Right atrium auricular region (tissue), 2 donors: ENCODE measurements at regions not wholly inside any gene's neighbourhood (a gene's known extent, or its start where the extent isn't known, plus 50 kb on each side); places are given as distances from the start of the nearest gene placed in this dataset.

Source experiments
- DNase-seq: peaks from one replicate; pipeline ENCODE4 v3.0.0-alpha.2; 2019; ENCODE audit warnings: low spot score
- H3K27ac ChIP-seq, 2 donors: fragments of 200-600 bp; sonication (generic); 1 replicate in 1 of 2; 2 replicates in 1 of 2; pipeline ENCODE4 v1.5.1; 2016 to 2019
- H3K27me3 ChIP-seq, 2 donors: fragments of 200-600 bp; sonication (generic); one replicate each; pipeline versions ENCODE4 v1.5.1 to v1.6.0; 2017 to 2019
- H3K36me3 ChIP-seq: fragments of 200-600 bp; sonication (generic); one replicate; pipeline ENCODE4 v1.5.1; 2016
- H3K4me1 ChIP-seq, 2 donors: fragments of 200-600 bp; sonication (generic); one replicate each; pipeline versions ENCODE4 v1.5.1 to v1.6.0; 2017 to 2019
- H3K4me3 ChIP-seq, 2 donors: fragments of 200-600 bp; sonication (generic); 1 replicate in 1 of 2; 2 replicates in 1 of 2; pipeline ENCODE4 v1.5.1; 2017 to 2019; ENCODE audit warnings: mild to moderate bottlenecking in 1 of 2, moderate library complexity in 1 of 2
- H3K9me3 ChIP-seq, 2 donors: fragments of 200-600 bp; sonication (generic); one replicate each; pipeline ENCODE4 v1.5.1; 2019
- TF ChIP-seq, protein P1 (sequence below), 2 donors: fragments of 200-600 bp; sonication (generic); IDR thresholded peaks; one replicate each; pipeline ENCODE4 v1.5.1; 2019; ENCODE audit warnings: antibody characterized with exemption in 2 of 2

DNA sequence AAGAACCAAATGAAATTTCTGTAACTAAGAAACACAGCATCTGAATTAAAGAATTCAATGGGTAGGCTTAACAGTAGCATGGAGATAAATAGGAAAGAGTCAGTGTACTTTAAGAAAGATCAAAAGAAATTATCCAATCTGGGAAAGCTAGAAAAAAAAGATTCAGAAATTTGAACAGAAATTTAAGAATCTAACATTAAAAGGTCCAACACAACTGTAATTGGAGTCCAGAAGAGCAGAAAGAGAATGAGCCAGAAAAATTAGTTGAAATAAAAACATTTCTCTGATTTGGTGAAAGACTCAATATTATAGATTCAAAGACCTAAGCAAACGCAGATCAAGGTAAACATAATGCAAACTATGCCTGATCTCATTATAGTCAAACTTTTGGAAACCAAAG, 187.1 kb downstream of the C3orf38 start:
- Histone ChIP-seq H3K4me3 (no peak overlapping the region), H3K27ac (no peak overlapping the region), H3K36me3 (no peaks in the 10 kb centered on the region), H3K4me1 (no peaks in the 10 kb centered on the region), H3K9me3 (peaks cover 0 to 22% of the 10 kb centered on the region in 2 donors), H3K27me3 (no peaks in the 10 kb centered on the region)
- TF ChIP-seq, protein P1, sequence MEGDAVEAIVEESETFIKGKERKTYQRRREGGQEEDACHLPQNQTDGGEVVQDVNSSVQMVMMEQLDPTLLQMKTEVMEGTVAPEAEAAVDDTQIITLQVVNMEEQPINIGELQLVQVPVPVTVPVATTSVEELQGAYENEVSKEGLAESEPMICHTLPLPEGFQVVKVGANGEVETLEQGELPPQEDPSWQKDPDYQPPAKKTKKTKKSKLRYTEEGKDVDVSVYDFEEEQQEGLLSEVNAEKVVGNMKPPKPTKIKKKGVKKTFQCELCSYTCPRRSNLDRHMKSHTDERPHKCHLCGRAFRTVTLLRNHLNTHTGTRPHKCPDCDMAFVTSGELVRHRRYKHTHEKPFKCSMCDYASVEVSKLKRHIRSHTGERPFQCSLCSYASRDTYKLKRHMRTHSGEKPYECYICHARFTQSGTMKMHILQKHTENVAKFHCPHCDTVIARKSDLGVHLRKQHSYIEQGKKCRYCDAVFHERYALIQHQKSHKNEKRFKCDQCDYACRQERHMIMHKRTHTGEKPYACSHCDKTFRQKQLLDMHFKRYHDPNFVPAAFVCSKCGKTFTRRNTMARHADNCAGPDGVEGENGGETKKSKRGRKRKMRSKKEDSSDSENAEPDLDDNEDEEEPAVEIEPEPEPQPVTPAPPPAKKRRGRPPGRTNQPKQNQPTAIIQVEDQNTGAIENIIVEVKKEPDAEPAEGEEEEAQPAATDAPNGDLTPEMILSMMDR (IDR thresholded peaks at IDR 0.05), result no peak
- DNase-seq, result no peak

DNA sequence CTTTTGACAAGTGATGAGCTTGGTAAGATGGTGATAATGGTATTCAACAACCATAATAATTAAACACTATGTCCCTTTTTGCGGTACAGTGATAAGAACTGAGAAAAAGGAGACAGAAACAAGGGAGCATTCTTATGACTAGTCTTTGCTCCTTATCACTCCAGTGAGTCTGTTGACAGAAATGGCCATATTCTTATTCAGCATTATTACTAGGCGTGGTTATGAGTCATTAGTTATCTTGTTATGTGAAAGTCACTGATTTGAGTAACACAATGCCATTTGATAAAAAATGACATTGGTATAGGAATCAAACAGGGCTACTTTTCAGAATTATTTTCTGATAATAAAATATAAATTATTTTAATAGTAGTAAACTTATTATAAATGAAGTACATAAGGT, 193.5 kb downstream of the C3orf38 start:
- TF ChIP-seq, protein P1 (IDR thresholded peaks at IDR 0.05), result no peak
- no peak for DNase-seq
- no peak overlapping the region for H3K4me3 ChIP-seq
- peaks cover 0 to 8% of the 10 kb centered on the region in 2 donors for H3K9me3 ChIP-seq
- no peaks in the 10 kb centered on the region for H3K27me3 ChIP-seq
- no peak overlapping the region for H3K27ac ChIP-seq
- H3K4me1 ChIP-seq, result no peaks in the 10 kb centered on the region
- no peaks in the 10 kb centered on the region for H3K36me3 ChIP-seq

DNA sequence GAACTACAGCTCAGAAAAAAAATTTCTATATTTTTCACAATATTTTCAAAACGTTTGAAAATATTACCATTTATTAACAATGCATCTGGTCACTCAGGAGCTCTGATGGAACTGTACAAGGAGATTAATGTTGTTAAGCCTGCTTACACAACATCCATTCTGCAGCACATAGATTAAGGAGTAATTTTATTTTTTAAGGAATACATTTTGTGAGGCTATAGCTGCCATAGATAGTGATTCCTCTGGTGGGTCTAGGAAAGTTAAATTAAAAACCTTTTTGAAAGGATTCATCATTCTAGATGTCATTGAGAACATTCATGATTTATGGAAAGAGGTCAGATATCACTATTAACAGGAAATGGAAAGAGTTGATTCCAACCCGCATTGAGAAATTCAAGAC, 196.9 kb downstream of the C3orf38 start:
- H3K36me3 ChIP-seq, result no peaks in the 10 kb centered on the region
- no peak for DNase-seq
- no peaks in the 10 kb centered on the region for H3K4me1 ChIP-seq
- H3K9me3 ChIP-seq, result no peaks in the 10 kb centered on the region
- H3K27ac ChIP-seq, result no peak overlapping the region
- no peak overlapping the region for H3K4me3 ChIP-seq
- TF ChIP-seq, protein P1 (IDR thresholded peaks at IDR 0.05), result no peak
- no peaks in the 10 kb centered on the region for H3K27me3 ChIP-seq

DNA sequence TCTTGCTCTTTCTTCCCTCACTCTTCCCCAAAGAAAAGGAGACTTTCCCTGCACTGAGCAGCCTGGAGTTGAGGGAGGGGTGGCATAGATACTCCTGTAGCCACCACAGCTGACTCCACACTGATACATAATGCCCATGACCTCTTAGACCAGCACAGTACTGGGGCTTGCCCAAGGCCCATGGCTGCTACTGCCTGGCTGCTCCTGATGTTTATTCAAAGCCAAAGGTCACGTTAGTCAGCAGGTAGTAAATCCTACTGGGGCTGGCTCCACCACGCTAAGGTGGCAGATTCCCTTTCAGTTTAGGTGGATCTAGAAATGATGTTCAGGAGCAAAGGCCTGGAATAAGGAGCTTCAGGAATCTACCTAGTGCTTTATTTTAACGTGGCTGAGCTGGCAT, 212.7 kb downstream of the C3orf38 start:
- H3K27me3 ChIP-seq, result no peaks in the 10 kb centered on the region
- TF ChIP-seq, protein P1 (IDR thresholded peaks at IDR 0.05), result no peak
- peaks cover 0 to 9% of the 10 kb centered on the region in 2 donors for H3K9me3 ChIP-seq
- no peak overlapping the region for H3K4me3 ChIP-seq
- H3K27ac ChIP-seq, result no peak overlapping the region
- no peaks in the 10 kb centered on the region for H3K36me3 ChIP-seq
- no peak for DNase-seq
- no peaks in the 10 kb centered on the region for H3K4me1 ChIP-seq

DNA sequence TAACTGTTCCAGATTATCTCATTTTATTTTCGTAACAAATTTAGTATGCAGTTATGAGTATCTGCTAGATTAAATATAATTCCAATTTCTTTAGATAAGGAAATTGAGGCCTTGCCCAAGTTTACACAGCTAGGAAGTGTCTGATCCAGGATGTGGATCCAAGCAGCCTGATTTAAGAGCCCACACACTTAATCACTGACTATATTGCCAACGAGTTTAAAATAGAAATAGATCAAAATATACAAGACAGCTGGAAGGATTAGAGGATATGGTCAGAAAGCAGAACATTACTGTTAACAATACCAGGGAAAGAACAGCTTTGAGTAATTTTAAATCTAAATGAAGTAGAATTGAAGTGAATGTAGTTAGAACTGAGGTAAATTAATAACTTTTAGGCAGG, 215.2 kb downstream of the C3orf38 start:
- DNase-seq, result no peak
- TF ChIP-seq, protein P1 (IDR thresholded peaks at IDR 0.05), result no peak
- H3K27ac ChIP-seq, result no peak overlapping the region
- no peaks in the 10 kb centered on the region for H3K4me1 ChIP-seq
- H3K9me3 ChIP-seq, result peaks cover 0 to 3% of the 10 kb centered on the region in 2 donors
- H3K4me3 ChIP-seq, result no peak overlapping the region
- H3K36me3 ChIP-seq, result no peaks in the 10 kb centered on the region
- H3K27me3 ChIP-seq, result no peaks in the 10 kb centered on the region

DNA sequence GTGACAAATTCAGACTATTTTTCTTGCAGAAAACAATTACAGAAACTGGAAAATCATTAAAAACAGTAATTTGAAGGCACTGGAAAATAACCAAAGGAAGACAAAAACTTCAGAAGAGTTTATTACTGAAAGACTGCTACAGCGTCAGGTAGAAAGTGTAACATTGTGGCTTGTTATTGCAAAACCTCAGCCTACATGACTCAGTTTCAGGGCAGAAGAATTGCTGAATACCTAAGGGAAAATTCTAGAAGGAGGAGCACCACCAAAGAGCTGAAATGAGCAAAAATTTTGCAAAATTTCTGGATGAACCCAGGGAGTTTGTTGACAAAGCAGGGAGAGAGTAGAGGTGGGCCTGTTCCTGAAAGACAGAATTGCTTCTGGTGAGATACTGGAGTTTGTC, 219.6 kb downstream of the C3orf38 start:
- Histone ChIP-seq H3K36me3 (no peaks in the 10 kb centered on the region), H3K4me3 (no peak overlapping the region), H3K27me3 (no peaks in the 10 kb centered on the region), H3K4me1 (no peaks in the 10 kb centered on the region), H3K9me3 (peaks cover 0 to 8% of the 10 kb centered on the region in 2 donors), H3K27ac (no peak overlapping the region)
- DNase-seq, result no peak
- TF ChIP-seq, protein P1 (IDR thresholded peaks at IDR 0.05), result no peak
